H1 (cell line): ENCODE measurements at regions not wholly inside any gene's neighbourhood (a gene's known extent, or its start where the extent isn't known, plus 50 kb on each side); places are given as distances from the start of the nearest gene placed in this dataset.

Experiments used
- CTCF ChIA-PET: fragments of 300-600 bp; sonication (Branson Sonifier 250); formaldehyde crosslinking; loops from one replicate; lab custom pipeline; 2021; ENCODE audit not compliant: partially characterized antibody; lab: Charles Lee
- POLR2A ChIA-PET: fragments of 300-600 bp; sonication (Branson Sonifier 250); formaldehyde crosslinking; loops from one replicate; lab custom pipeline; 2021; ENCODE audit warnings: inconsistent platforms; ENCODE audit not compliant: partially characterized antibody; lab: Charles Lee
- DNase-seq, 2 experiments: peaks; one replicate each; pipeline versions ENCODE4 v3.0.0 to v3.0.0-alpha.2; 2010 to 2022; ENCODE audit warnings: low spot score in 2 of 2, low read depth in 1 of 2, mixed read lengths in 1 of 2
- FAIRE-seq: peaks from 2 replicates; lab custom pipeline; 2011; peaks lifted over from hg19 to GRCh38; lab: Jason Lieb, UNC
- H2AFZ ChIP-seq: 2 replicates; pipeline ENCODE4 v1.8.1; 2012; ENCODE audit warnings: low read length, inconsistent platforms
- H2AK5ac ChIP-seq: 2 replicates; pipeline ENCODE4 v1.6.1; 2013; ENCODE audit warnings: low read depth, low read length
- H2BK120ac ChIP-seq: replicated peaks from 2 replicates; pipeline ENCODE3; 2013; ENCODE audit warnings: low read depth, low read length, inconsistent platforms
- H2BK12ac ChIP-seq: 2 replicates; pipeline ENCODE4 v1.6.1; 2013; ENCODE audit warnings: low read depth, low read length
- H2BK15ac ChIP-seq: 2 replicates; pipeline ENCODE4 v1.6.1; 2013; ENCODE audit warnings: low read length
- H2BK20ac ChIP-seq: 2 replicates; pipeline ENCODE4 v1.6.1; 2013; ENCODE audit warnings: low read length
- H2BK5ac ChIP-seq: 2 replicates; pipeline ENCODE4 v1.6.1; 2013; ENCODE audit warnings: low read depth, low read length
- H3K14ac ChIP-seq: 2 replicates; pipeline ENCODE4 v1.6.1; 2013; ENCODE audit warnings: inconsistent platforms; ENCODE audit not compliant: insufficient read length
- H3K18ac ChIP-seq: 2 replicates; pipeline ENCODE4 v1.6.1; 2013; ENCODE audit warnings: low read length; ENCODE audit errors: extremely low read depth
- H3K23ac ChIP-seq: 2 replicates; pipeline ENCODE4 v1.6.1; 2013; ENCODE audit warnings: inconsistent platforms; ENCODE audit not compliant: insufficient read length
- H3K23me2 ChIP-seq: 2 replicates; pipeline ENCODE4 v1.6.1; 2013; ENCODE audit warnings: low read depth, low read length
- H3K27ac ChIP-seq: 2 replicates; pipeline ENCODE4 v1.6.1; 2011; ENCODE audit warnings: low read depth, low read length, inconsistent platforms
- H3K27me3 ChIP-seq, 4 experiments: replicated peaks in 1 of 4; 1 replicate in 1 of 4; 2 replicates in 3 of 4; pipeline versions ENCODE4 v1.6.1 to v1.8.1; 2011 to 2013; ENCODE audit warnings: low read length in 3 of 4, mild to moderate bottlenecking in 3 of 4, inconsistent platforms in 2 of 4, mixed read lengths in 2 of 4, moderate library complexity in 1 of 4; ENCODE audit not compliant: control insufficient read depth in 3 of 4, insufficient read depth in 3 of 4; ENCODE audit errors: extremely low read depth in 1 of 4
- H3K36me3 ChIP-seq, 4 experiments: 2 replicates each; pipeline versions ENCODE4 v1.6.1 to v1.8.1; 2011 to 2013; ENCODE audit warnings: mild to moderate bottlenecking in 4 of 4, low read length in 3 of 4, moderate library complexity in 2 of 4, control low read depth in 1 of 4, inconsistent platforms in 1 of 4; ENCODE audit not compliant: insufficient read depth in 4 of 4, control insufficient read depth in 2 of 4
- H3K4ac ChIP-seq: replicated peaks from 2 replicates; pipeline ENCODE3; 2013; ENCODE audit warnings: low read length, low read depth, mixed read lengths, inconsistent platforms; ENCODE audit not compliant: insufficient read length
- H3K4me1 ChIP-seq, 4 experiments: replicated peaks in 1 of 4; 1 replicate in 1 of 4; 2 replicates in 3 of 4; pipeline versions ENCODE4 v1.6.1 to v1.8.1; 2011 to 2013; ENCODE audit warnings: low read length in 3 of 4, inconsistent platforms in 2 of 4, mixed read lengths in 1 of 4; ENCODE audit not compliant: insufficient read depth in 4 of 4, control insufficient read depth in 3 of 4
- H3K4me2 ChIP-seq, 2 experiments: 2 replicates each; pipeline versions ENCODE4 v1.6.1 to v1.8.1; 2011 to 2013; ENCODE audit warnings: low read depth in 2 of 2, low read length in 2 of 2, control low read depth in 1 of 2, inconsistent platforms in 1 of 2, mild to moderate bottlenecking in 1 of 2; ENCODE audit not compliant: insufficient read depth in 1 of 2
- H3K4me3 ChIP-seq, 4 experiments: fragments of 200-600, 300-600 bp in 1 of 4; sonication (generic), shearing (Covaris generic), sonication (Bioruptor Twin) in 1 of 4; 2 replicates each; pipeline versions ENCODE4 v1.5.1 to v1.8.1; 2011 to 2016; ENCODE audit warnings: low read length in 4 of 4, low read depth in 3 of 4, control low read depth in 2 of 4, inconsistent platforms in 2 of 4, mild to moderate bottlenecking in 2 of 4, mixed read lengths in 1 of 4, moderate library complexity in 1 of 4; ENCODE audit not compliant: insufficient read depth in 2 of 4; ENCODE audit errors: extremely low read depth in 1 of 4
- H3K56ac ChIP-seq: replicated peaks from 2 replicates; pipeline ENCODE3; 2013; ENCODE audit warnings: low read depth, mild to moderate bottlenecking, mixed read lengths, low read length, inconsistent platforms; ENCODE audit not compliant: insufficient read length
- H3K79me1 ChIP-seq: 2 replicates; pipeline ENCODE4 v1.6.1; 2013; ENCODE audit warnings: low read depth, low read length, control low read depth
- H3K79me2 ChIP-seq, 2 experiments: 2 replicates each; pipeline versions ENCODE4 v1.6.1 to v1.8.1; 2012 to 2013; ENCODE audit warnings: low read length in 2 of 2, mild to moderate bottlenecking in 2 of 2, inconsistent platforms in 1 of 2; ENCODE audit not compliant: insufficient read depth in 2 of 2, control insufficient read depth in 1 of 2
- H3K9ac ChIP-seq, 4 experiments: replicated peaks in 1 of 4; 1 replicate in 1 of 4; 2 replicates in 3 of 4; pipeline versions ENCODE4 v1.6.1 to v1.8.1; 2011 to 2013; ENCODE audit warnings: low read depth in 3 of 4, low read length in 3 of 4, control low read depth in 2 of 4, mild to moderate bottlenecking in 2 of 4, moderate library complexity in 2 of 4, inconsistent platforms in 1 of 4; ENCODE audit errors: extremely low read depth in 1 of 4
- H3K9me3 ChIP-seq, 2 experiments: 2 replicates each; pipeline versions ENCODE4 v1.6.1 to v1.8.1; 2012 to 2013; ENCODE audit warnings: mild to moderate bottlenecking in 2 of 2, moderate library complexity in 2 of 2, control low read depth in 1 of 2, inconsistent platforms in 1 of 2, low read depth in 1 of 2, low read length in 1 of 2, mixed read lengths in 1 of 2; ENCODE audit not compliant: insufficient read depth in 2 of 2
- H4K20me1 ChIP-seq, 2 experiments: replicated peaks in 1 of 2; 2 replicates each; pipeline versions ENCODE3 to v1.8.1; 2011 to 2013; ENCODE audit warnings: inconsistent platforms in 2 of 2, low read length in 2 of 2, mild to moderate bottlenecking in 1 of 2; ENCODE audit not compliant: insufficient read depth in 2 of 2, control insufficient read depth in 1 of 2
- H4K5ac ChIP-seq: 2 replicates; pipeline ENCODE4 v1.6.1; 2013; ENCODE audit warnings: low read length, low read depth, mixed read lengths, inconsistent platforms; ENCODE audit not compliant: insufficient read length
- H4K8ac ChIP-seq: 2 replicates; pipeline ENCODE4 v1.8.0; 2013; ENCODE audit warnings: mild to moderate bottlenecking, moderate library complexity, low read length, inconsistent platforms; ENCODE audit not compliant: insufficient read depth; ENCODE audit errors: extremely low read depth
- H4K91ac ChIP-seq: replicated peaks from 2 replicates; pipeline ENCODE3; 2013; ENCODE audit warnings: low read length, mixed read lengths, inconsistent platforms; ENCODE audit not compliant: insufficient read length
- NRF1 ChIP-seq: IDR thresholded peaks from 2 replicates; pipeline ENCODE4 v1.6.1; 2011; ENCODE audit warnings: mild to moderate bottlenecking, low read depth, low read length, improper control_type of control experiment
- SP2 ChIP-seq: IDR thresholded peaks from 2 replicates; pipeline ENCODE4 v1.6.1; 2012; ENCODE audit warnings: mild to moderate bottlenecking, low read length, inconsistent platforms
- SP4 ChIP-seq: IDR thresholded peaks from 2 replicates; pipeline ENCODE4 v1.6.1; 2012; ENCODE audit warnings: low read length, inconsistent platforms
- TAF1 ChIP-seq: IDR thresholded peaks from 2 replicates; pipeline ENCODE4 v1.6.1; 2011; ENCODE audit warnings: mild to moderate bottlenecking, low read depth, low read length
- YY1 ChIP-seq: IDR thresholded peaks from 2 replicates; pipeline ENCODE4 v1.6.1; 2011; ENCODE audit warnings: low read depth, mild to moderate bottlenecking, low read length
- WGBS, 2 experiments: shearing (Covaris generic) in 1 of 2; methylation state at CpG; one replicate each; pipeline versions ENCODE4 v1.1.6 to v1.1.7; 2013 to 2015; ENCODE audit warnings: low lambda C conversion rate in 2 of 2, mixed read lengths in 2 of 2, inconsistent platforms in 1 of 2, low coverage in 1 of 2, missing lambda C conversion rate in 1 of 2; ENCODE audit not compliant: insufficient replicate concordance in 2 of 2, insufficient coverage in 1 of 2, insufficient read length in 1 of 2; ENCODE audit errors: extremely low coverage in 1 of 2, missing lambda C conversion rate in 1 of 2; 5-methylcytosine and 5-hydroxymethylcytosine counted together

GRCh38 chr20:23266530-23267398, 83.8 kb upstream of the NXT1 start:
- Histone ChIP-seq H3K14ac (no peak overlapping the region), H2BK12ac (no peak overlapping the region), H3K23ac (no peak overlapping the region), H3K4me1 (no peaks in the 10 kb centered on the region; a peak in 2 of 7 replicates), H2AK5ac (no peak overlapping the region), H3K36me3 (no peaks in the 10 kb centered on the region), H3K4me2 (no peak overlapping the region), H3K27me3 (no peaks in the 10 kb centered on the region; a peak in 2 of 7 replicates), H4K8ac (no peak overlapping the region), H4K5ac (no peak overlapping the region), H3K9ac (no peak overlapping the region), H2BK5ac (no peak overlapping the region), H3K79me2 (no peaks in the 10 kb centered on the region), H3K4ac (no peak overlapping the region), H4K91ac (no peak overlapping the region), H3K18ac (no peak overlapping the region), H2BK120ac (no peak overlapping the region), H2BK20ac (no peak overlapping the region), H3K79me1 (no peaks in the 10 kb centered on the region), H3K27ac (no peak overlapping the region), H2BK15ac (no peak overlapping the region), H3K23me2 (no peaks in the 10 kb centered on the region), H3K56ac (no peak overlapping the region), H2AFZ (no peak overlapping the region), H4K20me1 (no peaks in the 10 kb centered on the region), H3K9me3 (peaks cover 8 to 20% of the 10 kb centered on the region in 2 experiments; a peak in 2 of 4 replicates), H3K4me3 (no peak overlapping the region)
- no peak for FAIRE-seq
- CTCF ChIA-PET, result interaction anchor here (1.9 kb wide), 1 partner anchor 22 kb away, joined by 7 read pairs; no protein-coding TSS in a partner anchor
- WGBS, 2 experiments, result 80% methylated on average over 6 of the region's 7 CpGs; no CpG with 5 or more reads in 1 of the 2 experiments
- DNase-seq, result no peak
- POLR2A ChIA-PET, result no interaction called here
- no peak for TF ChIP-seq TAF1
- no peak for TF ChIP-seq YY1
- TF ChIP-seq SP2, result no peak
- TF ChIP-seq NRF1, result no peak
- no peak for TF ChIP-seq SP4
